GM18508 (cell line): ENCODE measurements at regions not wholly inside any gene's neighbourhood (a gene's known extent, or its start where the extent isn't known, plus 50 kb on each side); places are given as distances from the start of the nearest gene placed in this dataset.
"Not testable (repeated sequence)": the region's sequence is repeated elsewhere in the genome, so short reads cannot be mapped to it uniquely, and the experiment has no call there.

Source experiments
- ATAC-seq: cut with Tn5 transposase; IDR thresholded peaks from one replicate; pipeline ENCODE4 v1.9.1; 2021; ENCODE audit warnings: moderate number of reproducible peaks; ENCODE audit not compliant: insufficient read depth, unreplicated experiment

- no peak for ATAC-seq
Observed at GRCh38 chr18:27314996-27315395, 129.9 kb upstream of the CHST9 start.

GRCh38 chr18:27313678-27314077 is 128.6 kb upstream of the CHST9 start:
- ATAC-seq, result no peak

GRCh38 chr18:27312853-27313252 is 127.7 kb upstream of the CHST9 start:
- no peak for ATAC-seq

- ATAC-seq, result no peak
Observed at GRCh38 chr18:27312153-27312552, 127.0 kb upstream of the CHST9 start.

GRCh38 chr18:27311114-27311513 is 126.0 kb upstream of the CHST9 start:
- ATAC-seq, result no peak

GRCh38 chr18:27301615-27302378 is 116.7 kb upstream of the CHST9 start:
- ATAC-seq, result no peak

GRCh38 chr18:27298214-27298804 is 113.2 kb upstream of the CHST9 start:
- ATAC-seq, result no peak

GRCh38 chr18:27285973-27286562 is 101.0 kb upstream of the CHST9 start:
- not testable (repeated sequence) for ATAC-seq

- ATAC-seq, result no peak
Observed at GRCh38 chr18:27278131-27278530, 93.0 kb upstream of the CHST9 start.

GRCh38 chr18:27277554-27277953 is 92.4 kb upstream of the CHST9 start:
- no peak for ATAC-seq

GRCh38 chr18:27276886-27277285 is 91.8 kb upstream of the CHST9 start:
- no peak for ATAC-seq

GRCh38 chr18:27276479-27276878 is 91.4 kb upstream of the CHST9 start:
- no peak for ATAC-seq

- ATAC-seq, result no peak
Observed at GRCh38 chr18:27274901-27275300, 89.8 kb upstream of the CHST9 start.

- no peak for ATAC-seq
Observed at GRCh38 chr18:27270508-27270907, 85.4 kb upstream of the CHST9 start.

- ATAC-seq, result no peak
Observed at GRCh38 chr18:27263369-27263768, 78.3 kb upstream of the CHST9 start.

- ATAC-seq, result no peak
Observed at GRCh38 chr18:27261769-27262549, 76.9 kb upstream of the CHST9 start.

- ATAC-seq, result no peak
Observed at GRCh38 chr18:27253571-27253970, 68.5 kb upstream of the CHST9 start.

- no peak for ATAC-seq
Observed at GRCh38 chr18:27250471-27250870, 65.4 kb upstream of the CHST9 start.

- no peak for ATAC-seq
Observed at GRCh38 chr18:27249933-27250332, 64.8 kb upstream of the CHST9 start.

- no peak for ATAC-seq
Observed at GRCh38 chr18:27244259-27244658, 59.2 kb upstream of the CHST9 start.
